Lower leg skin (tissue), 4 donors: ENCODE measurements at regions not wholly inside any gene's neighbourhood (a gene's known extent, or its start where the extent isn't known, plus 50 kb on each side); places are given as distances from the start of the nearest gene placed in this dataset.

Source experiments
- DNase-seq, 2 donors: peaks; one replicate each; pipeline ENCODE4 v3.0.0-alpha.2; 2019; ENCODE audit warnings: low spot score in 2 of 2
- H3K4me3 ChIP-seq: fragments of 200-600 bp; sonication (generic); 2 replicates; pipeline ENCODE4 v1.5.1; 2017; ENCODE audit warnings: mild to moderate bottlenecking, low read depth; ENCODE audit not compliant: poor library complexity, severe bottlenecking
- CTCF ChIP-seq, 3 donors: fragments of 450-650 bp; IDR thresholded peaks; one replicate each; pipeline ENCODE4 v1.5.1; 2016; ENCODE audit warnings: antibody characterized with exemption in 3 of 3, mild to moderate bottlenecking in 3 of 3, moderate library complexity in 2 of 3
- POLR2A ChIP-seq, 2 donors: fragments of 450-650 bp; IDR thresholded peaks; one replicate each; pipeline ENCODE4 v1.6.1; 2016 to 2017; ENCODE audit warnings: antibody characterized with exemption in 2 of 2, mild to moderate bottlenecking in 1 of 2, moderate library complexity in 1 of 2
- WGBS, 2 donors: methylation state at CpG; one replicate each; pipeline ENCODE4 v1.1.5; 2018; 5-methylcytosine and 5-hydroxymethylcytosine counted together
- intact Hi-C: fragments of 100-400 bp; cut with DNase I; formaldehyde crosslinking; loops from one replicate; pipeline ENCODE4 v1.15.0; 2023; ENCODE audit warnings: low total_unique reads

DNA sequence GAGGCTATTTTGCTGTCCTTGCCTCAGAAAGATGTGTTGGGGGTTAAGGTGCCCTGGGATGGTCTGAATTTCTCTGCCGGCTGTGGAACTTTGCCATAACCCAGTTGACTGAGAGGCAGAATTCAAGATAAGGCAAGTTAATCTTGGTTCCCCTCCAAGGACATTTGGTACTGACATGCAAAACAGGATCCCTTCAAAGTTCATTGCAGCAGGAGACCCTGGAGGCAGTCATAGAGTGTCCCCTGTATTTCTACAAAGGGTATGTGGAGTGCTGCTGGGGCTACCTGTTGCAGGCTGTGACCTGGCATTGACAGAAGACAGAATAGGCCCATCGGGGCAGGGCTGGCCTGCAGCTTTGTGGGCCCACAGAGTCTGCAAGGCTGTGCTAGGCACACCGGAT, 135.6 kb upstream of the IRX3 start:
- intact Hi-C loops, result no loop called here
- H3K4me3 ChIP-seq, result no peak overlapping the region
- WGBS, 2 donors, result 55 to 61% methylated on average over 3 of the region's 3 CpGs
- TF ChIP-seq CTCF (IDR thresholded peaks at IDR 0.05), result no peak
- TF ChIP-seq POLR2A (IDR thresholded peaks at IDR 0.05), result no peak
- no peak for DNase-seq

- DNase-seq, result no peak
- H3K4me3 ChIP-seq, result no peak overlapping the region
- intact Hi-C loops, result no loop called here
- WGBS, 2 donors, result 73 to 92% methylated on average over 1 of the region's 1 CpG
- TF ChIP-seq POLR2A (IDR thresholded peaks at IDR 0.05) (no peak), CTCF (IDR thresholded peaks at IDR 0.05) (no peak)
Observed at GRCh38 chr16:54421220-54421619, 134.6 kb upstream of the IRX3 start.

DNA sequence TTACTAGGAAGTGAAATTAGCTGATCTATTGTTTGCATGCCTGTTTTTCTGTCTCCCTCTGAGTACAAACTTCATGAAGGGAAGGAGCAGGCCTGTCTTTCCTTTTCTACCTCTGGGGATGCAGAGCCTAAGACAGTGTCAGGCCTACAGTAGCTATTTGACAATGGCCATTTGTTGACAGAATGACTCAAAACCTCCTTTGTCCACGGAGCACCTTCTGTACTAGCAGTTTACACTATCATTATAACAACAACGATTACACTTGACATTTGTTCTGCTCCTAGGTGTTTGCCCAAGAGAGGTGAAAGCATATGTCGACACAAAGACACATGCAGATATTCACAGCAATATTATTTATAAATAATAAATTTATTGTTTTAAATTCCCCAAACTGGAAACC, 132.3 kb upstream of the IRX3 start:
- no peak for DNase-seq
- no peak overlapping the region for H3K4me3 ChIP-seq

GRCh38 chr16:54417384-54417783, 130.8 kb upstream of the IRX3 start:
- 72 to 79% methylated on average over 2 of the region's 2 CpGs for WGBS, 2 donors
- DNase-seq, result no peak
- TF ChIP-seq POLR2A (IDR thresholded peaks at IDR 0.05) (no peak), CTCF (IDR thresholded peaks at IDR 0.05) (no peak)
- intact Hi-C loops, result no loop called here
- no peak overlapping the region for H3K4me3 ChIP-seq

More for the DNA sequence above, 132.3 kb upstream of the IRX3 start:
- TF ChIP-seq POLR2A (IDR thresholded peaks at IDR 0.05) (no peak), CTCF (IDR thresholded peaks at IDR 0.05) (no peak)
- intact Hi-C loops, result no loop called here
- WGBS, 2 donors, result 78 to 91% methylated on average over 3 of the region's 3 CpGs

GRCh38 chr16:54414671-54415070, 128.1 kb upstream of the IRX3 start:
- 90 to 95% methylated on average over 7 of the region's 7 CpGs for WGBS, 2 donors
- H3K4me3 ChIP-seq, result no peak overlapping the region
- no peak for DNase-seq
- TF ChIP-seq POLR2A (IDR thresholded peaks at IDR 0.05) (no peak), CTCF (IDR thresholded peaks at IDR 0.05) (no peak)
- intact Hi-C loops, result no loop called here

GRCh38 chr16:54412777-54413455, 126.3 kb upstream of the IRX3 start:
- DNase-seq, result no peak
- WGBS, 2 donors, result 60 to 68% methylated on average over 7 of the region's 7 CpGs
- intact Hi-C loops, result no loop called here
- no peak for TF ChIP-seq CTCF (IDR thresholded peaks at IDR 0.05)
- TF ChIP-seq POLR2A (IDR thresholded peaks at IDR 0.05), result no peak
- H3K4me3 ChIP-seq, result no peak overlapping the region
